Liver (tissue), 8 donors: ENCODE measurements at regions not wholly inside any gene's neighbourhood (a gene's known extent, or its start where the extent isn't known, plus 50 kb on each side); places are given as distances from the start of the nearest gene placed in this dataset.

Experiments used
- DNase-seq: peaks from one replicate; pipeline ENCODE4 v3.0.0-alpha.2; 2017; ENCODE audit warnings: low spot score
- H3K27ac ChIP-seq, 2 donors: one replicate each; pipeline ENCODE4 v1.7.0; 2013; ENCODE audit warnings: inconsistent platforms in 2 of 2, low read length in 2 of 2, control low read depth in 1 of 2, low read depth in 1 of 2, mild to moderate bottlenecking in 1 of 2
- H3K27me3 ChIP-seq, 4 donors: one replicate each; pipeline versions ENCODE4 v1.6.1 to v1.7.0; 2013; ENCODE audit warnings: low read length in 3 of 4, inconsistent platforms in 1 of 4, mild to moderate bottlenecking in 1 of 4, moderate library complexity in 1 of 4; ENCODE audit not compliant: control insufficient read depth in 4 of 4, insufficient read depth in 4 of 4
- H3K36me3 ChIP-seq, 4 donors: one replicate each; pipeline versions ENCODE4 v1.6.1 to v1.7.0; 2013; ENCODE audit warnings: low read length in 3 of 4, mild to moderate bottlenecking in 3 of 4, low read depth in 1 of 4, moderate library complexity in 1 of 4; ENCODE audit not compliant: control insufficient read depth in 4 of 4, insufficient read depth in 3 of 4
- H3K4me1 ChIP-seq, 4 donors: one replicate each; pipeline versions ENCODE4 v1.6.1 to v1.7.0; 2013; ENCODE audit warnings: low read length in 3 of 4, mild to moderate bottlenecking in 3 of 4, moderate library complexity in 1 of 4; ENCODE audit not compliant: control insufficient read depth in 4 of 4, insufficient read depth in 4 of 4
- H3K4me3 ChIP-seq, 3 donors: one replicate each; pipeline versions ENCODE4 v1.6.1 to v1.7.0; 2013; ENCODE audit warnings: low read length in 3 of 3, control low read depth in 1 of 3, low read depth in 1 of 3, mild to moderate bottlenecking in 1 of 3
- H3K9ac ChIP-seq, 2 donors: one replicate each; pipeline ENCODE4 v1.7.0; 2013; ENCODE audit warnings: low read length in 2 of 2, mild to moderate bottlenecking in 2 of 2, moderate library complexity in 2 of 2, control low read depth in 1 of 2, low read depth in 1 of 2
- H3K9me3 ChIP-seq, 4 donors: one replicate each; pipeline versions ENCODE4 v1.6.1 to v1.7.0; 2013; ENCODE audit warnings: low read length in 3 of 4; ENCODE audit not compliant: control insufficient read depth in 4 of 4
- CTCF ChIP-seq: fragments of 150-350 bp; IDR thresholded peaks from 2 replicates; pipeline ENCODE4 v1.5.1; 2017; ENCODE audit warnings: improper control_type of control experiment, low read depth, low read length; ENCODE audit not compliant: missing input control
- EGR1 ChIP-seq, 2 donors: IDR thresholded peaks; 2 replicates each; pipeline ENCODE4 v1.6.1; 2016 to 2018; ENCODE audit warnings: antibody characterized with exemption in 2 of 2, low read depth in 2 of 2
- FOXA1 ChIP-seq: IDR thresholded peaks from 2 replicates; pipeline ENCODE4 v1.6.1; 2016; ENCODE audit warnings: antibody characterized with exemption
- FOXA2 ChIP-seq: IDR thresholded peaks from 2 replicates; pipeline ENCODE4 v1.6.1; 2016; ENCODE audit warnings: antibody characterized with exemption
- GABPA ChIP-seq, 2 donors: IDR thresholded peaks in 1 of 2; conservative IDR thresholded peaks in 1 of 2; 2 replicates each; pipeline ENCODE4 v1.6.1; 2016; ENCODE audit warnings: antibody characterized with exemption in 2 of 2, mild to moderate bottlenecking in 1 of 2, moderate library complexity in 1 of 2
- HNF4A ChIP-seq, 2 donors: conservative IDR thresholded peaks; 2 replicates each; pipeline ENCODE4 v1.6.1; 2016; ENCODE audit warnings: antibody characterized with exemption in 2 of 2, mild to moderate bottlenecking in 2 of 2
- HNF4G ChIP-seq: IDR thresholded peaks from 2 replicates; pipeline ENCODE4 v1.6.1; 2016; ENCODE audit warnings: antibody characterized with exemption
- JUND ChIP-seq, 2 donors: IDR thresholded peaks; 2 replicates each; pipeline ENCODE4 v1.6.1; 2016; ENCODE audit warnings: antibody characterized with exemption in 2 of 2
- MAX ChIP-seq: IDR thresholded peaks from 2 replicates; pipeline ENCODE4 v1.6.1; 2016; ENCODE audit warnings: antibody characterized with exemption
- NR2F2 ChIP-seq: IDR thresholded peaks from 2 replicates; pipeline ENCODE4 v1.6.1; 2016; ENCODE audit warnings: antibody characterized with exemption
- RAD21 ChIP-seq, 2 donors: IDR thresholded peaks; 2 replicates each; pipeline ENCODE4 v1.6.1; 2016; ENCODE audit warnings: antibody characterized with exemption in 2 of 2, mild to moderate bottlenecking in 2 of 2
- RXRA ChIP-seq, 2 donors: IDR thresholded peaks; 2 replicates each; pipeline ENCODE4 v1.6.1; 2017 to 2018; ENCODE audit warnings: antibody characterized with exemption in 2 of 2, mild to moderate bottlenecking in 1 of 2
- SP1 ChIP-seq: IDR thresholded peaks from 2 replicates; pipeline ENCODE4 v1.6.1; 2018; ENCODE audit warnings: antibody characterized with exemption, mild to moderate bottlenecking
- TAF1 ChIP-seq: conservative IDR thresholded peaks from 2 replicates; pipeline ENCODE4 v1.6.1; 2016; ENCODE audit warnings: antibody characterized with exemption, mild to moderate bottlenecking
- YY1 ChIP-seq: IDR thresholded peaks from 2 replicates; pipeline ENCODE4 v1.6.1; 2016; ENCODE audit warnings: antibody characterized with exemption, mild to moderate bottlenecking
- ZBTB33 ChIP-seq: IDR thresholded peaks from 2 replicates; pipeline ENCODE4 v1.6.1; 2016; ENCODE audit warnings: antibody characterized with exemption
- WGBS: extraction: QIAGEN DNeasy Blood & Tissue Kit; methylation state at CpG from one replicate; pipeline ENCODE4 v1.1.7; 2013; 5-methylcytosine and 5-hydroxymethylcytosine counted together
- TF ChIP-seq, protein P1 (sequence below): IDR thresholded peaks from 2 replicates; pipeline ENCODE4 v1.6.1; 2016; ENCODE audit warnings: antibody characterized with exemption, mild to moderate bottlenecking
- TF ChIP-seq, protein P2 (sequence below): IDR thresholded peaks from 2 replicates; pipeline ENCODE4 v1.6.1; 2016; ENCODE audit warnings: antibody characterized with exemption
- donor health status: healthy.
- donor health status: healthy.
- donor health status: healthy.
- donor health status: healthy.
- donor health status: healthy.

GRCh38 chr20:62581806-62582205, 60.5 kb upstream of the SLCO4A1 start:
- no peaks in the 10 kb centered on the region for H3K4me1 ChIP-seq
- no peaks in the 10 kb centered on the region for H3K9me3 ChIP-seq
- H3K36me3 ChIP-seq: no peaks in the 10 kb centered on the region
- TF ChIP-seq CTCF (no peak), HNF4G (no peak)
- no peak overlapping the region for H3K27ac ChIP-seq
- 20% methylated on average over 16 of the region's 16 CpGs for WGBS
- peaks cover 0 to 10% (median 4%) of the 10 kb centered on the region in 4 donors for H3K27me3 ChIP-seq
- H3K9ac ChIP-seq: no peak overlapping the region
- no peak overlapping the region for H3K4me3 ChIP-seq
- no peak for DNase-seq

- Histone ChIP-seq H3K27ac (no peak overlapping the region), H3K9ac (no peak overlapping the region), H3K4me1 (no peaks in the 10 kb centered on the region), H3K4me3 (no peak overlapping the region), H3K27me3 (peaks cover 0 to 7% (median 1%) of the 10 kb centered on the region in 4 donors), H3K9me3 (no peaks in the 10 kb centered on the region), H3K36me3 (no peaks in the 10 kb centered on the region)
- no peak for DNase-seq
- WGBS: 45% methylated on average over 12 of the region's 12 CpGs
- TF ChIP-seq CTCF: no peak
- TF ChIP-seq HNF4A (conservative IDR thresholded peaks at IDR 0.05): no peak
- TF ChIP-seq TAF1: no peak
Measured at GRCh38 chr20:62583424-62583920, 58.8 kb upstream of the SLCO4A1 start.

DNA sequence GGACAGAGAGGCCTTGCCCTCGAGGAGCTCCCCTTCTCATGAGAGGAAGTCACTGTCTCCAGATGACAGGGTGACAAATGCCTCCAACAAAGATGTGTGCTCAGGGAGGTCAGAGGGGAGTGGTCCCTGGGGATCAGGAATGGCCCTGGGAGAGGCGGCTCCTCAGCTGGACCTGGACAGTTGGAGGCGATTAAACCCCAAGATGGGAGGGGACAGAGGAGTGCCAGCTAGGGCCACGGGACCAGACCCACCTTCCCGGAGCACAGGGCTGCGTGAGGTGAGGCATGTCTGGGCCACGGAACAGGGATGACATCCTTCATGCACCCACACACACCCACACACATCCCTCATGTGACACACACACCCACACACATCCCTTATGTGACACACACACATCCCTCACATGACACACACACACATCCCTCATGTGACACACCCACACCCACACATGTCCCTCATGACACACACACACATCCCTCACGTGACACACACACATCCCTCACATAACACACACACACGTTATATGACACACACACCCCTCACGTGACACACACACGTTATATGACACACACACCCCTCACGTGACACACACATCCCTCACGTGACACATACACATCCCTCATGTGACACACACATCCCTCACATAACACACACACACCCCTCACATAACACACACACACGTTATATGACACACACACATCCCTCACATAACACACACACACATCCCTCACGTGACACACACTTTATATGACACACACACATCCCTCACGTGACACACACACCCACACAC, 57.4 kb upstream of the SLCO4A1 start:
- WGBS: 67% methylated on average over 16 of the region's 16 CpGs
- H3K9me3 ChIP-seq: no peaks in the 10 kb centered on the region
- no peak for DNase-seq
- H3K27ac ChIP-seq: no peak overlapping the region
- no peaks in the 10 kb centered on the region for H3K36me3 ChIP-seq
- peaks cover 0 to 2% (median 0%) of the 10 kb centered on the region in 4 donors for H3K27me3 ChIP-seq
- H3K4me3 ChIP-seq: no peak overlapping the region
- no peak overlapping the region for H3K9ac ChIP-seq
- no peaks in the 10 kb centered on the region for H3K4me1 ChIP-seq
- TF ChIP-seq FOXA2: no peak
- TF ChIP-seq ZBTB33: no peak
- TF ChIP-seq HNF4G: no peak
- TF ChIP-seq JUND (IDR thresholded peaks at IDR 0.05): no peak
- no peak for TF ChIP-seq YY1
- no peak for TF ChIP-seq RAD21 (IDR thresholded peaks at IDR 0.05)
- no peak for TF ChIP-seq RXRA (IDR thresholded peaks at IDR 0.05)
- TF ChIP-seq, protein P1, sequence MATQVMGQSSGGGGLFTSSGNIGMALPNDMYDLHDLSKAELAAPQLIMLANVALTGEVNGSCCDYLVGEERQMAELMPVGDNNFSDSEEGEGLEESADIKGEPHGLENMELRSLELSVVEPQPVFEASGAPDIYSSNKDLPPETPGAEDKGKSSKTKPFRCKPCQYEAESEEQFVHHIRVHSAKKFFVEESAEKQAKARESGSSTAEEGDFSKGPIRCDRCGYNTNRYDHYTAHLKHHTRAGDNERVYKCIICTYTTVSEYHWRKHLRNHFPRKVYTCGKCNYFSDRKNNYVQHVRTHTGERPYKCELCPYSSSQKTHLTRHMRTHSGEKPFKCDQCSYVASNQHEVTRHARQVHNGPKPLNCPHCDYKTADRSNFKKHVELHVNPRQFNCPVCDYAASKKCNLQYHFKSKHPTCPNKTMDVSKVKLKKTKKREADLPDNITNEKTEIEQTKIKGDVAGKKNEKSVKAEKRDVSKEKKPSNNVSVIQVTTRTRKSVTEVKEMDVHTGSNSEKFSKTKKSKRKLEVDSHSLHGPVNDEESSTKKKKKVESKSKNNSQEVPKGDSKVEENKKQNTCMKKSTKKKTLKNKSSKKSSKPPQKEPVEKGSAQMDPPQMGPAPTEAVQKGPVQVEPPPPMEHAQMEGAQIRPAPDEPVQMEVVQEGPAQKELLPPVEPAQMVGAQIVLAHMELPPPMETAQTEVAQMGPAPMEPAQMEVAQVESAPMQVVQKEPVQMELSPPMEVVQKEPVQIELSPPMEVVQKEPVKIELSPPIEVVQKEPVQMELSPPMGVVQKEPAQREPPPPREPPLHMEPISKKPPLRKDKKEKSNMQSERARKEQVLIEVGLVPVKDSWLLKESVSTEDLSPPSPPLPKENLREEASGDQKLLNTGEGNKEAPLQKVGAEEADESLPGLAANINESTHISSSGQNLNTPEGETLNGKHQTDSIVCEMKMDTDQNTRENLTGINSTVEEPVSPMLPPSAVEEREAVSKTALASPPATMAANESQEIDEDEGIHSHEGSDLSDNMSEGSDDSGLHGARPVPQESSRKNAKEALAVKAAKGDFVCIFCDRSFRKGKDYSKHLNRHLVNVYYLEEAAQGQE: no peak
- no peak for TF ChIP-seq SP1
- TF ChIP-seq NR2F2: no peak
- TF ChIP-seq MAX: no peak
- TF ChIP-seq FOXA1: no peak
- TF ChIP-seq GABPA (IDR thresholded peaks at IDR 0.05 in 1 of 2, conservative IDR thresholded peaks at IDR 0.05 in 1 of 2): no peak
- TF ChIP-seq, protein P2, sequence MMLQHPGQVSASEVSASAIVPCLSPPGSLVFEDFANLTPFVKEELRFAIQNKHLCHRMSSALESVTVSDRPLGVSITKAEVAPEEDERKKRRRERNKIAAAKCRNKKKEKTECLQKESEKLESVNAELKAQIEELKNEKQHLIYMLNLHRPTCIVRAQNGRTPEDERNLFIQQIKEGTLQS: no peak
- no peak for TF ChIP-seq EGR1 (IDR thresholded peaks at IDR 0.05; ENCODE audit: low read depth in 2 of 2)
- no peak for TF ChIP-seq TAF1
- no peak for TF ChIP-seq HNF4A (conservative IDR thresholded peaks at IDR 0.05)
